G401 (cell line): ENCODE measurements at regions not wholly inside any gene's neighbourhood (a gene's known extent, or its start where the extent isn't known, plus 50 kb on each side); places are given as distances from the start of the nearest gene placed in this dataset.
"Not testable (repeated sequence)": the region's sequence is repeated elsewhere in the genome, so short reads cannot be mapped to it uniquely, and the experiment has no call there.

ENCODE experiments used
- DNase-seq: peaks from one replicate; pipeline ENCODE4 v3.0.0-alpha.2; 2015; ENCODE audit warnings: low spot score
- in situ Hi-C: cut with HindIII; loops from 2 replicates; pipeline ENCODE4 v1.10.0; 2016; ENCODE audit warnings: low sequenced_read_pairs, mixed read lengths

DNA sequence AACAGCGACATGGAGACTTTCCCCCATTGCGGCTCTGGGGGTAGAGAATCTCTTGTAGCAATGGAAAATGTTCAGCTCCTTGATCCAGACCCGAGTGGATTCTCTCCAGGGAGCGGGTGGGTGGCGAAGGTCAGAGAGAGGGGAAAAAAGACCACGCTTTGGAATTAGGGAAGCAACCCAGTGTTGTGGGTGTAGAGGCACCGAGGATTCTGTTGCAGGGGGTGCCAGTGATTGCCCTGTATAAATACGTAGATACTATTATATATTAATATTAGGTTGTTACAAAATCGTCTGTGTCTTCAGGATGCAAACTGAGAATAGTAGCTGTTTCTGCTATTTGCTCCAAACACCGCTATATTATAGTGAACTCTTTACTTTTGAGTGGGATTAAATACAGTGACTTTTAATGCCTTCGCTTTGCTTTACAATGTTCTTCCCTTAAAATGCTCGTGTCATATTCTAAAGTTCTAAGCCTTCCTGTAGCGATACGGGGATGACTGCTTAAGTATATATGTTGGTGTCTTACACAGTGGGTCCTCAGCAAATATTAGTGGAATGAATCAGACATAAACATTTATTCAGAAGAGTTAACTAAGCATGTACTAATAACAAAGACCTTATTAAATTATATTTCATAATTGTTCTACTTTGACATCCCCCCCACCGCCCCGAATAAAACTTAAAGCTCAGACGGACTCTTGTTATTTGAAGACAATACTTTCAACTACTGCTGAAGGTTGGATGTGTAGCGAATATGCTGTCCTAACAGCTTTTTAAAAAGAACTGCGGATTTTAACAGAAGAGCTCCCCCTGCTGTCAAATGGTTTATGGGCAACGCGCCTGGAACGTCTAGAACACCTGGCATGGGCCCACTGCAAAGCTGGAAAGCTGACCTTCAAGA lies 136.4 kb upstream of the KRAS start:
- peak; percentile 93 for DNase-seq
- in situ Hi-C loops = no loop called here

DNA sequence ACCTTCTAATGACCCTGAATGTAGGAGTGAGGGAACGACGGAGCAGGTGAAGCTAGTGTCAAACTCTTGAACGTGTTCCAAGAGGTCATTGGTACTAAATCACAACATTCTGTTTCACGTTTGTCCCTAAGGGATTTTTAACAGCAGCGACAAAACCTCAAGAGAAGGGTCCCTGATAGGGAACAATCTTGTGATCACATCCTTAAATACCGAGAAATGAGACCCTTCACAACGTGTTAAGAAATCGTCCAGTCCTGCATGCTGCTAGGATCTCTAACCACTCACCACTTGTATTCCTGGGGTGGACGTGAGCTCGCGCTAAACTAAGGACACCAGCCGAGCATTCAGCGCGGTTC lies 134.1 kb upstream of the KRAS start:
- in situ Hi-C loops = no loop called here
- no peak for DNase-seq

DNA sequence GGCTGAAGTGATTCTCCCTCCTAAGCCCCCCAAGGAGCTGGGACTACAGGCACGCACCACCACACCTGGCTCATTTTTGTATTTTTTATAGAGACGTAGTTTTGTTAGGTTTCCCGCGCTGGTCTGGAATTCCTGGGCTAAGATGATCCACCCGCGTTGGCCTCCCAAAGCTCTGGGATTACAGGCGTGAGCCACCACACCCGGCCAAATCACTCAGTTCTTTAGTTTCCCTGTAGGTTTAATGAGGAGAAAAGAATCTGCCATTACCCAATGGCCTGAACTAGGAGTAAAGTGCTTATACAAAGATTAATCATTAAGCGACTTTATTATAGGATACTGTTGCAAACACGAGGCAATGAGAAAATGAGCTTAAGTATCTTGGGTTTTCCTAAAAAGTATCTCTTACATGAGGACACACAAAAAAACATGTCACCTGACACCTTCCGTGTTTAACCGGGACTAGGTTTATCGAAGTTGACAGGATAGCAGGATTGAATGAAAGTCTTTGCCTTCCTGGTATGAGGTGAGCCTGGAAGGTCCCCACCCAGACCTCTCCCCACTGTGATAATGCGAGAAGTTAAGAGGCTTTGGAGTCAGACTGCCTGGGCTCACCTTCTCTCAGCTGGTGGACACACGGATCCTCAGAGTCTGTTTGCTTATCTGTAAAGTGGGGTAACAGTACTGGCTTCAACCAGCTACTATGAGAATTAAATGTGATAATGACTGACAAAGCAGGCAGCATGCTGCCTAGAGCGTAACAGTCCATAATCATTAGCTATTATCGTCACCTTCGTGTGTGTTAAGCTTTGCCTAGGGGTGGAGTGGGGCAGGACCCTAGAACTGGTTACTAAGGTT lies 133.5 kb upstream of the KRAS start:
- no peak for DNase-seq
- in situ Hi-C loops = no loop called here

- no peak for DNase-seq
- in situ Hi-C loops = no loop called here
Measured at GRCh38 chr12:25382311-25383106, 131.8 kb upstream of the KRAS start.

DNA sequence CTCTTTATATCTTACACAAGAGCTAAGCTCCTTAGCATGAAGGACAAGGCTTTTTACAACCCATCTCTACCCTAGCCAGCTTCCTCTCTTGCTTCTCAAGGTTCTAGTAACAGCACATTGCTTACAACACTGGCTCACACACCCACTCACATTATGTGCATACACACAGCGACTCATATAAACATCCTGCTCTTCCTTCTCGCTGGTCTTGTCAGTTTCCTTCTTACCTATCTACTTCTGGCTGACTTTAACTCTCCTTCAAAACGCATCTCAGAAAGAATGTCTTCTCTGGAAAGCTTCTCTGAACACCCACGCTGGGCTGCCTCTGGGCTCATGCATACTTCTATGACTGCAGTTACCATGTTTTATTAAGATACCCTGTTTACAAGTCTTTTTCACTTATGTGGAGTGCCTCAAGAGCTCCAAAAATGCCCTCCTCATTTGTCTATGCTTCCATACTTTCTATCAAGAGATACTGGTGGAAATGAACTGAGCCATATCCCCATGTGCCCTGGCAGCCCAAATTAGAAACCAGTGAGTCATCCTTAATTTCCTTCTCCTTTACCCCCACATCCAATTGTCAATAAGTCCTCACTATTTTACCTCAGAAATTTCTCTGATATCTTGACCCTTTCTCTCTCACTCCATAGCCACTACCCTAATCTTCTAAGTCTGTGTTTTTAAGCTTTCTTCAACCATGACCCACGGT lies 126.9 kb upstream of the KRAS start:
- in situ Hi-C loops = no loop called here
- no peak for DNase-seq

GRCh38 chr12:25376985-25377384 lies 126.3 kb upstream of the KRAS start:
- in situ Hi-C loops = no loop called here
- DNase-seq = no peak

DNA sequence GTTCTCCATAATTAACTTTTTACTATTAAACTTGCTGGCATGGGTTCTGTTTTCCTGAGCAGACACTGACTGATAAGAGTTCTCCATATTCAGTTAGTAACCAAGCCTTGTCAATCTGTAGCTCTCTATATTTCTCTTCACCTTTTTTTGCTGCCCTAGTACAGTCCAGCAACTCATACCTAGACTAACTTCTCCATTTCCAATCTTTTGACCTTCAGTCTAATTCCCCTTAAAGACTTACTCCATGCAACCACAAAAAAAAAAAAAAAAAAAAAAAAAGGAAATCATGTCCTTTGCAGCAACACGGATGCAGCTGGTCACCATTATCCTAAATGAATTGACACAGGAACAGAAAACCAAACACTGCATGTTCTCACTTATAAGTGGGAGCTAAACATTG lies 125.7 kb upstream of the KRAS start:
- in situ Hi-C loops = no loop called here

DNA sequence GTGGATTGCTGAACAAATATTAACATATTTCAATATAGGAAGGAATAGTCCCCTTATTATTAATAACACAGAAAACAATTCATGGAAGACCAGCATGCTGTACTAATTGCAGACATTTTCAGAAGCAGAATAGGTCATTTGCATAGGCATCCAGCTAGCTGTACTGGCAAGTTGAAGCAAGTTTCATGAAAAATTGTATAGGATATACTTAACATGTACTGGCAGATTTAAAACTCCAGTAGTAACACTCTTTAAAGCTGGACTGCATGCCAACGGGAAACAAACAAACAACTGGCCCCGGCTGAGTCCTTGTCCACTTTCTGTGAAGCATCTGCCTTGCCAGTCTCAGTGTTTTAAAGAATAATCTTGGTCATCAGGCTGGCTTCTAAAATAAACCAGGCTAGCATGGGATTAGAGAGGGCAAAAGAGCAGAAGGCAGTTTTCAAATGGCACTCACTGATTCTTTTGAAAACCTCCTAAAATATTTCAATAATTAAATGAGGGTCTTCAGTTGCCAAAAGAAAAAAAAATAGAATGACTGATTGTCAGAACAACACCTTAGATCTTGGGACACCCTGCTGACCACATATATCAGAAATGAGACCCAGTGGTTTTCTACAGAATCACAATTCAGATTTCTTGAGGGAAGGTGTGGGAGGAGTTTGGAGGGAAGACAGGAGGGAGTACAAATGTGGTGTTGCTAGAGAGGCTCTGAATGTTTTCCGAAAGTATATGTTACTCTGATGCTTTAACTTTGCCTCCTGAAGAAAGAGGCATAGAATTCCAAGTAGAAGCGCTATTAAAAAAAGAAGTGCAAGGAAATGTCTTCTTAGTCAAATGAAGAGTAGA lies 122.5 kb upstream of the KRAS start:
- in situ Hi-C loops = no loop called here
- DNase-seq = no peak

More for the DNA sequence above, 125.7 kb upstream of the KRAS start:
- no peak for DNase-seq

DNA sequence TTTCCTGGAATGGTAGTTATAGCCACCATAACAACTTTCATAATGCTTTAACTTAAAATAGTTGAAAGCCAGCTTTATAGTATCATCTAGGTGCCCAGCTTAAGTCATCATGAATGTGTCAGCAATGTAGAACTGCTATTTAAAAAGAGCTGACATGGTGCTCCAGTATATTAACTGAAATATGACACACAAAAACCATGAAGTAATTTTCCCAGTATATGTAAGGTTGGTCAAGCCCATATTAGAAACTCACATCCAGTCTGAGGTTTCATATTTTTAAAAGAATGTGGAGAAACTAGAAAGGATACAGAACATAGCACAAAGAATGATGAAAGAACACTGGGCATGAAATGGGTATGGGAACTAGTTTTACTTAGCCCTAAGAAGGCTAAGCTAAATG lies 121.3 kb upstream of the KRAS start:
- no peak for DNase-seq
- in situ Hi-C loops = no loop called here

- in situ Hi-C loops = no loop called here
- no peak for DNase-seq
Measured at GRCh38 chr12:25368557-25368956, 117.8 kb upstream of the KRAS start.

GRCh38 chr12:25366122-25366521 lies 115.4 kb upstream of the KRAS start:
- in situ Hi-C loops = no loop called here
- no peak for DNase-seq

DNA sequence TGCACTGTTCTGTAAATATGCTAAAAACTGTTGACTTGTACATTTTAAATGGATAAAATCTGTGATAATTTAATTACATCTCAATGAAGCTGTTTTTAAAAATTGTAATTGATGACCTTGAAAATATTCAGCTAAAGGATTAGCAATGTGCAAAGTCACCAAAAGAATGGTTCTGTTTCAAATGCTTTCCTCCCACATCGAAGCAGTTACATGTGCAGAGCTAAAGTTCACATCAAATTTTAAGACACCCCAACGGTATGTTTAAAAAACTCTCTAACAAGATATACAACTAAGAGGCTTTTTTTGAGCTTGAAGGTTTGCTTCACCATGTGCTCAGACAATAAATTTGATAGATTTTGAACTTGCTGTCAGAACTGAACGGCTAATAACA lies 114.6 kb upstream of the KRAS start:
- DNase-seq = no peak
- in situ Hi-C loops = no loop called here

GRCh38 chr12:25364529-25365339 lies 114.0 kb upstream of the KRAS start:
- DNase-seq = no peak
- in situ Hi-C loops = no loop called here

DNA sequence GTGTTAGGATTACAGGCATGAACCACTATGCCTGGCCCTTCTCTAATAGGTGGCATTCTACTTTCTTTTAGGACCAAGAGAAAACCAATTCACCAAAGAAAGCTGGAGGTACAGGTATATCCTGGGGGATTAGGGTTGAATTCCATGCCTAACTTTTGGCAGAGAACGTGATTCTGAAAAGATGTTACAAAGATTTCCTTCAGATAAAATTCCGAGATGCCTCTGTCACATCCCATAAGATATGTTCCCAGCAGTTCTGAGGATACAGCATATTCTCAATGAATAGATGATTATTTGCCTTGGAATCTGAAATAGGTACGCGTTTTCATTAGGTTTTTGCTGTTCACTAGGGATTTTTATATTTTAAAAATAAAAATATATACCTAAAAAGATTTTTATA lies 111.9 kb upstream of the KRAS start:
- in situ Hi-C loops = no loop called here
- DNase-seq = no peak

DNA sequence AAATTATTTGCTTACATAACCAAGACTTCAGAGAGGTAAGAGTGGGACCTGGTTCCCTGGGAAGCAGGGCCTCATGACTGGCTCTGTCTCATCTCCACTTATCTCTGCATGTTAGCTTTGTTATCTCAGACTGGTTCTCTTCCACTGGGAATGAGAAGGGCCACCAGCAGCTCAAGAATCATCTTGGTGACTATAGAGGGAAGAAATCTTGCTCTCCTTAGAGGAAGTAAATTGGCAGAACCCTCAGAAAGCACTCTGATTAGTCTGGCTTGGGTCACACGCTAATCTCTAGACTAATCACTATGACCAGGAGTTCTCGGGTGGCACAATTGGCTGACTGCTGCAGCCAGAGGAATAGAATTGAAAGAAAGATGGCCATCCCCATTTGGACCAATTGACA lies 110.8 kb upstream of the KRAS start:
- in situ Hi-C loops = no loop called here
- no peak for DNase-seq

DNA sequence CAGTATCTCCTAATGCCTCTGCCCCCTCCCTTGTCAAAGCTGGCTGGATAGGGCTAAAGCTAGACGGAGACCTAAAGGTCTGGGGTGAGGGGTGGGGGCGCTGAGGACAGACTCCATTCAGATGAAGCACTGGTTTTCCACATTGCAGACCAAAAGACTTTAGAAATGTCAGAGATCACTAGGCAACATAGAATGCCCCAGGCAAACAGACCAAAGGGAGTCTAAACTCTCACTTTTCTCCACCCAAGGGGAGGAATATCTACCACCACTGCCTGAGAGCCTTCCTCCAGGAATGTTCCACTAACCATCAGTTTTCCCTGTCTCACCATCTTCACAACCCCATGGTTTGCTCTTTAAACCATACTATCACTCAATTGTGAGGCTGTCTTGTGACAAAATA lies 106.9 kb upstream of the KRAS start:
- in situ Hi-C loops = no loop called here
- DNase-seq = no peak

- in situ Hi-C loops, DNase-seq: not testable (repeated sequence)
Measured at GRCh38 chr12:25352942-25353341, 102.2 kb upstream of the KRAS start.
